HG02938 (cell line): ENCODE measurements at regions not wholly inside any gene's neighbourhood (a gene's known extent, or its start where the extent isn't known, plus 50 kb on each side); places are given as distances from the start of the nearest gene placed in this dataset.
"Not testable (repeated sequence)": the region's sequence is repeated elsewhere in the genome, so short reads cannot be mapped to it uniquely, and the experiment has no call there.

ENCODE experiments used
- ATAC-seq: cut with Tn5 transposase; IDR thresholded peaks from one replicate; pipeline ENCODE4 v1.9.1; 2021; ENCODE audit warnings: mild to moderate bottlenecking, moderate library complexity; ENCODE audit not compliant: unreplicated experiment

DNA sequence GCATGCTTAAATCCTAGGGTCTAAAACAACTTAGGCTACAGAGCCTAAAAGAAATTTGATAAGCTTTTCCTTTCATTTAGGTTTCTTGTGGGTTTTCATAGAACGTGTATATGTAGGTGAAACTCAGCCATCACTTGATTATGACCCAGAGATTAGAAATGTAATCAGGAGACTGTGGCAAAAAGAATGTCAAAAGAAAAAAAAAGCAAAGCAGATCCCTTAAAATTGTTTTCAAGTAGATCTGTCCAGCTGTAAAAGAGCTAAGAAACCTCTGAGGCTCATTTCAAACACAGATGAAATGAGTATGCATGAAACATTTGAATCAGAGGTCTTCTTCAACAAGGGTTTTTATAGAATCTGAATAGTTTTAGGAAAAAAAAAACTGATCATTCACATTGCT, 341.3 kb upstream of the PRDM1 start:
- no peak for ATAC-seq

DNA sequence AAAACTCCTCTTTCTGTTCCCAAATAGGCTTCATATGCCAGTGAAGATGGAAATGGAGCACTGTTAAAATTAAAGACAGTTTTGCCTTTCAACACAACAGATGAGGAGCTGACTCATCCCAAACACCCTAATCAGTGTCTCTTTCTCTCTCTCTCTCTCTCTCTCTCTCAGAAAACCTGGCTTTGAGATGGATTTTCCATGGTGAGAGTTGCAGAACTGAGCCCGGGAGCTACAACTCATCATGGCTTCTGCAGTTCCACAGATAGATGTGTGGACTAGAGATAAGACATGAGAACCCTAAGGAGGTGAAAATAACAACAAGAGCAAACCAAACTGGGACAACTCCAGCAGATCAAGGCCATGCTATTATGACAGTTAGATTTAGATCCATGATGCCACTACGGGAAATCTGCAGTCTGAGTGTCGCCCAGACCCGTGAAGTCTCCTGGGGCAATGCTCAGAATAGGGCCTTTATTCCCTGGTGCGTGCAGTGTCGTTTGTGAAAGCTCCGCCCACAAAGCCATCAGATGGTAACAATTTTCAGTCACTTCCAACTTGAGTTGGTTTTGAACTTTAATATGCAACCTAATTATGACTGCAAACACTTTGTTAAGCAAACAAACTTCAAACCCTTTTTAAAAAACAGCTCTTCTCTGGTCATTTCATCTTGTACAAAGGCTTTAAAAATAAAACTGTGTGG, 338.2 kb upstream of the PREP start:
- no peak for ATAC-seq

DNA sequence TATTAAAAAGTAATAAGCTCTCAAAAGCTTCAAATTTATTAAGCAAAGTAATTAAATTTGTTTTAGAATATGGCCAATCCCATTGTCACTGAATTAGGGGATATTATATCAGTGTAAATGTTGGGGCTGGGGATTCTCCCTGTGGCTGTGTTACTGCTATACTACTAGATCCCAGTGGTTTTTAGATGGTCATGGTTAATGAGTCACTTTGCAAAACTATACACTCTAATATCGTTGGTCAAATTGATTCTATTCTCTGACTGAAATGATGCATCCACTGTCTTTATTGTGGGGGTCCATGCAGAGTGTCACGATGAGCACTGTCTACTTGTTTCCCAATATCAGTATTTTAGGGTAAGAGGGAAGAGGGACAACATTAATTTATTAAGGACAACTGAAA, 336.9 kb upstream of the PREP start:
- no peak for ATAC-seq

DNA sequence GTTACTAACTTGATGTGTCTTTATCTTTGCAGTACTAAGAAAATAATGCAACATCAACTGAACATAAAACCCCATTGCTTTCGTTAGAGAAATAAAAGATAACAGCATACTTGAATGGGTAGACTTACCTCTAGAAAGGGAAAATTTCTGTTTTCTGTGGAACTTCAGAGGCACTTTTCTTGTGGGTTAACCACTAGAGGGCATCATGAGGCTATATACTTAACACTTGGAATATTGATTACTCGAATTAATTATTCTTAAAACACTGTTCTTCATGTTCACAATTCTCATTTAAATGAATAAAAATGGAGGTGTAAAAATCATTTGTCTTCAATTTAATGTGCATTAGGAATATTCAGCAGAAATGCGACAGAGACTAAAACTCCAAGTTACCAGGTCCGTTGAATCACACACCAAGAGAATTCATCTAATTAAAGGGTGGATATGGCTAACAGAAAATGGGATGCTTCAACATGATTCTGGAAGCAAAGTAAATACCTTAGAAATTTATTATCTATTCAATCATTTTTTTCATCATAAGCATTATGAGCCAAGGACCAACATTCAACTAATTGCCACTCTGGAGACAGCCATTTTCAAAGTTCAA, 330.8 kb upstream of the PREP start:
- no peak for ATAC-seq

DNA sequence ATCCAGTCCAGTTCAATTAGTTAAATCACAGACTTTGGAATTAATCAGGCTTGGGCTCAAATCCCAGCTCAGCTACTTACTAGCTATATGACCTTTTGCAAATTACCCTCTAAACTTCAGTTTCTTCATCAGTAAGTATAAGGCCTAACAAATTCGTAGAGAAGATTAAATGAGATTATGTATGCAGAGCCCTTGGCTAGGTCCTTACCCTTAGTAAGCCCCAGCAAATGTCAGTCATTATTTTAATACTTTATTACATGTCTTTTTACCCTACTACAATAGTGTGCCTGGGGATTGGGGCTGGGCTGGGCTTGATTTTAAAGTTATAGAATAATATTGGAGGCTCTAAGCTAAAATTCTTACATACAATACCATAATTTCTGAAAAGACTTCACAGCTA, 326.1 kb upstream of the PREP start:
- ATAC-seq: no peak

DNA sequence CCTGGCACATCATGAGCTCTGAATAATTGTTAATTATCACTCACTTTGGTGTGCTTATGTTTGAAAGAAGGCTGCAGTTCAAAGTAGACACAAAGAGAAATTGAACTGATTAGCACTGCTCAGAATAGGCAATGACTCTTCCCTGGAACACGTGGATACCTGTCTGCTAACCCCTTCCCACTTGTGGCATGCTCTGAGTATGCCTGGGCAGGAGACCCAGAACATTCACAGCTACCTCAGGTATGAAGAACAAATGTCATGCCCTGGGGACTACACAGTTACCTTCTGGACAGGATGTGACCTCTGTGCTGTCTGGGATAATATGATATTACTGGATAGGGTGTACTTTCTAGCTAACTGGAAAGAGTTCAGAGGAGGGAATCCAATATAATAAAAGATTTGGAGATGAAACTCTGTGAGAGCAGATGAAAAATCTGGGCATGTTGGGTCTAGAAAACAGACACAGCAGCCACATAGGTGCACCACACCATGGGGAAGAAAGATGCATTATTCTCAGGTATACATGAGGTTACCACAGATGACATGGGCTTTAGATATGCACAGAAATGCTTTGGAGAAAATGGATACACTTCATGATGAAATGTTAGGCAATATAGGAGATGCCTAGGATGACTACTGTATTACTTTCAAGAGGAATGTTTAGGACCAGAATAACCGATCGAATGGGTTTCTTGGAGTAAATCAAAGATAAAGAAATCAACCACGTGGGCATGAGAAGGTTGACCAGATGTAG, 324.2 kb upstream of the PREP start:
- ATAC-seq: no peak

DNA sequence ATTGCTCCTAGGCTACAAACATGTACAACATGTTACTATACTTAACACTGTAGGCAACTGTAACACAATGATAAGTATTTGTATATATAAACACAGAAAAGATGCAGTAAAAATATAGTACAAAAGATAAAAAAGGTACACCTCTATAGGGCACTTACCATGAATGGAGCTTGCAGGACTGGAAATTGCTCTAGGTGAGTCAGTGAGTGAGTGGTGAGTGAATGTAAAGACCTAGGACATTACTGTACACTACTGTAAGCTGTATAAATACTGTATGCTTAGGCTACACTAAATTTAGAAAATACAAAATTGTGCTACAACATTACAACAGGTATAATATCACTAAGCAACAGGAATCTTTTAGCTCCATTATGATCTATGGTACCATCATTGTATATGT, 312.0 kb upstream of the PREP start:
- ATAC-seq: no peak

DNA sequence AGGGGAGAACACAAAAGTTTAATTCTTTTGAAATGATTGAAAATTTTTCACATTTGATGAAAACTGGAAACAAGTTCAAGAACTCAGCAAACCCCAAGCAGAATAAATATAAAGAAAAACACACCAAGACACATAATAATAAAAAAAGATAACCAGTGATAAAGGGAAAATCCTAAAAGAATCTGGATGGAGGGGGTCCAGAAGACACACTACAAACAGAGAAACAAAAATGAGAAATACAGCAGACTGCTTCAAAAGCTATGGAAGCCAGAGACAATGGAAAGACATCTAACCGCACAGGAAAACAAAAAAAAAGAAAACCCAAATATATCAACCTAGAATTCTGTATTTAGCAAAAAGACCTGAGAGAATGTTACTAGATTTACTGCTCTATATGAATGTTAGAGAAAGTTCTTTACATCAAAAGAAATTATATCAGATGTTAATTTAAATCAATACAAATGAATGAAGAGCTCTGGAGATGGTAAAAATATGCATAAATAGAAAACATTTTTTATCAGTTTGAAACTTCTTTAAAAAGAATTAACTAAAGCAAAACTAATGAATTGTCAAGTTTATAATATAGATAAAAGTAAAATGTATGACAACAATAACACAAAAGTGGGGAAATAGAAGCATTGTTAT, 310.7 kb upstream of the PREP start:
- no peak for ATAC-seq

DNA sequence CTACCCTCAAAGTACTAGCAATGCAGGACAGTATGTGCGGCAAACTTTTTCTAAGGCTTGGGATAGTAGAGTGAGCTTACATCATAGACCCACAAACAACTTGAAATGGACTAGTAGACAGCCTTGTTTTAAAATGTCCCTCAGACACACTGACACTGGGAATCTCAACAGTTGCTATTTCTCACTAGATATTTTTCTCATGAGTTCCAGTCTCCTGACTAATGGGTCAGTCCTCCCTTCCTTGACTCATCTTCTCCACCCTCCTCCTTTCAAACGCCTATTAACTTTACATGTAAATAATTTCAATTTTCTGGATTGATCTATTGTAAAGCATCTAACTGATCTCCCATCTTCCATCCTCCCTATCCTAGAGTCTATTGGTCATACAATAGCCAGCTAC, 308.3 kb upstream of the PREP start:
- no peak for ATAC-seq

DNA sequence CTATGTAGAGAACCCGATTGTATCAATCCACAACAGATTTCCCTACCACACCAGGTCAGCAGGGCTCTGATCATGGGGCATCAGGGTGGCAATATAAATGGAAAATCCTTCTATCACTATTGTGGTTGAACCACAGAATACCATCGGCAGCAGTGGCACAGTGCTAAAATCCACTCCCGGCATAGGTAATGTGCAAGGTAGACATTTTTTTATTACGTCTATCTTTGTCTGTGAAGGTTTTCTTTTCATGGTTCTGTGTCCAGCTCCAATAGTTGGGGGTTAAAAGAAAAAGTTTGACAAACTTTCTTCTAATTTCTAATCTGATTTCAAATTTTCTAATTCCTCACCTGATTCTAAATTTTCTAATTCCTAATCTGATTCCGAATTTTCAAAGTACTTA, 302.7 kb upstream of the PREP start:
- ATAC-seq: no peak

DNA sequence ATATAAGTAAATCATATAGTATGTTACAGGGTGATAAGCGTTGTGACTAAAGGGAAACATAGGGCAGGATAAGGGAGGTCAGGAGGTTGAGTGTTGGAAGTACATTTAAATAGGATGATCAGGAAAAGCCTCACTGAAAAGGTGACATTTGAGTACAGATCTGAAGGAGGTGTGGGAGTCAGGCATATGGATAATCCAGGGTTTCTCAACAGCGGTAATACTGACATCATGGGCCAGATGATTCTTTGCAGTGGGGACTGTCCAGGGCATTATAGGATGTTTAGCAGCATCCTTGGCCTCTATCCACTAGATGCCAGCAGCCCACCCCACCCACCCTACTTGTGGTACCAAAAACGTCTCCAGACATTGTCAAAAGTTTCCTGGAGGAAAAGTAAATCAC, 292.6 kb upstream of the PREP start:
- no peak for ATAC-seq

DNA sequence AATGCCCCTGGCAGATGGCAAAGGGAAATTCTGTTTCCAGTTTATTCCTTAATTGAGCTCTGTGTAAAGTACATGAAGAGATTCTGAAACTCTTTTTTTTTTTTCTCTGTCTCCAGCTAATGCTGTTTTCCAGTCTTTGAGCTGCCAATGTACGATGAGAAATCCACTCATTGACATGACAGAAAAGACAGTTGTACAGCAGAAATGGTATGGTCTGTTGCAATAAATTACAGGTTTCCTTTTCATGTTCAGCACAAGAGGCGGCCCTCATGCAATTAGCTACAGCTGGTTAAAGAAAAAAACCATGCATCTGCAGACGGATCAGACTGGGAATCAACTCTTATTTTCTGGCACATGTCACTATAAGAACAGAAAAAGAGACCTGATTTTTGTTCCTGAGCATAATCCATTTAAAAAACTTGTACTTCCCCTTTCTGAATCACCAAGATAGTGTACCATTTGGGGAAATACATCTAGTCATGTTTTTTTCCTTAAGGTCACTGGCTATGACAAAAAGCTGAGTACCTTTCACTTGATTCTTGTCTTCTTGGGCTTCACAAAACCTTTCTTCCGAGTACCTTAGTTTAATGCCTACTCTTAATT, 289.8 kb upstream of the PREP start:
- ATAC-seq: no peak

DNA sequence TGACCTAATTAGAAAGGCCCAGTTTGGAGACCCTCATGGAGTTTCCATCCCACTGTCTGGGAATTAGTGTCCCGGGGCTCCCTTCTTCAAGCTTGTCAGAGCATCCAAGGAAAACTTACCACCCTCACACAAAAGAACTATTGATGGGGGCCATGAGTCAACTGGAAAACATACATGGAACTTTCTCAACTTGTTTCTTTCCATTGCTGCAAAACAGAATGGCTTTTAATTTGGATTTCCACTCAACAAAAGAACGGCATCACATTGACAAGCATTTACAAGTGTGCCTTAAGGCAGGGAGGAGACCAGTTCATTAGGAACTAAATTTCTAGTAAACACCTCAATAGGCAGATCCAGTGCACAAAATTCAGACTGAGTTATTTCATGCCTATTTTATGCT, 289.1 kb upstream of the PREP start:
- no peak for ATAC-seq

DNA sequence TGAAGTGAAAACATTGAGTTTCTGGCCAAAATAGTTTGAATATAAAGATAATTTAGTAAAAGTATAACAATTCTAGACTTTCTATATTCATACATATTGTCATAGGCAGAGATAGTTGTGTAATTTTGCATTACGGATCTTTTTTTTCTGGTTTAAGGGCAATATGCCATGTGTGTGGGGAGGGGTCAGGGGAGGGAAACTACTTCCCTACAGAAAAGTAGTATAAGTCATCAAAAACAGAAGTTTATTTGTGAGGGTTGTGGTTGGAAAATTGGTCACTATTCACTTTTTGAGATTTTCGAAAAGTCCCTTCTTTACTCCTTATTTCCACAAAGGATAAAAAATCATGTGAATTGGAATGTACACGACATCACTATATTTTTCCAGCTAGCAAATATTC, 288.2 kb upstream of the PREP start:
- no peak for ATAC-seq

DNA sequence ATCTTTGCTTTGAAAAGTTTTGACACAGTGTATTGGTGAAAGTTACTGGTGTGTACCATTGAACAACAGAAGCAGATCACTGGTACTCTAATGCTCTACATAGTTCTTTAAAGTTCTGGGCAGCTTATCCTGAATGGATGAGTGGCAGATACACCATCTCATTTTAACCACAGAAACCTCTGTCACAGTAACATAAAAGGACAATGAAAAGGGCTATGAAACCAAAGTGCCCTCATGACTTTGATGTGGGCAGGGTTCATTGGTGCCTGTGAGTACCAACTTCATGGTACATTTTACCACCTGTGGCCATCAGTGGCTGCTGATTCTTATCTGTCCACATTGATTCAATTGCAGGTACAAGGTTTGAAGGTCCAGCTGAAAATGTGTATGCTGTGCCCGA, 285.7 kb upstream of the PREP start:
- ATAC-seq: no peak

DNA sequence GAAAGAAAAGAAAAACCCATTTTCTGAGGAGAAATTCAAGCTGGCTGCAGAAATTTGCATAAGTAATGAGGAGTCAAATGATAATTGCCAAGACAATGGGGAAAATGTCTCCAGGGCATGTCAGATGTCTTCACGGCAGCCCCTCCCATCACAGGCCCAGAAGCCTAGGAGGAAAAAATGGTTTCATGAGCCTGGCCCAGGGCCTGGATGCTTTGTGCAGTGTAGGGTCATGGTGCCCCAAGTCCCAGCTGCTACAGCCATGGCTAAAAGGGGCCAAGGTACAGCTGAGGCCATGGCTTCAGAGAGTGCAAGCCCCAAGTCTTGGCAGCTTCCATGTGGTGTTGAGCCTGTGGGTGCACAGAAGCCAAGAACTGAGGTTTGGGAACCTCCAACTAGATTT, 283.9 kb upstream of the PREP start:
- ATAC-seq: not testable (repeated sequence)

DNA sequence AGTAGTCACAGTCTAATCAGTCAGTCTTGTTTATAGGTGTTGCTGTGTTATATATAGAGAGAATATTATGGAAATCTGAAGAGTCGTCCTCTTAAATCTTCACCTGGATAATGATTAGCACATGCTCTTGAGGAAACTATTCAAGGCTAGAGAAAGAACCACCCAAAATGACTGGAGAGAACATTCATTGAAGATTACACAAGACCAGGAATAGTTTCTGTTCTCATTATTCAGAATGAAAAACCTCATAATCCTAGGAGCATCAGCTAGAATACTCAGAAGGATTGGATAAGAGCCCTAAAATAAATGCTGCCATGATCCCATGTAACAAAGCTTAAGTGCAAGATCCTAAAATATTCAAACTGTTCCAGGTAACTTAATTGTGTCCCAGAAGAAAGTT, 278.2 kb upstream of the PREP start:
- ATAC-seq: no peak

DNA sequence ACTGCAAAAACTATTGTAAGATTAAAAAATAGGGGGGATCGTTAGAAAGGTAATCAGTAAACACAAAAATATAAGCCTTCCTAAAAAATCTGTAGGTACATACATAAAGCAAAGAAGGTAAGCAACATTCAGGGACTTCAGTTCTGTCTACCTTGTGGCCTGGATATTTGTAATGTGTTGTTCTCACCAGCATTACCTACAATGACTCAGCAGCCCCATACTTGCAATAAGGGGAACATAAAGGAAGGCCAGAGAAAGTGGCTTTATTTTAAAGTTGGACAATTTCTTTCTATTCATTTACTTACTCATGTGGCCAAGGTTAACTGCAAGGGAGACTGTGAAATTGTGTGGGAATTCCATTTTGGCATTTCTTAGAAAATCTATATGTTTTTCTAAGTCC, 277.2 kb upstream of the PREP start:
- ATAC-seq: no peak

DNA sequence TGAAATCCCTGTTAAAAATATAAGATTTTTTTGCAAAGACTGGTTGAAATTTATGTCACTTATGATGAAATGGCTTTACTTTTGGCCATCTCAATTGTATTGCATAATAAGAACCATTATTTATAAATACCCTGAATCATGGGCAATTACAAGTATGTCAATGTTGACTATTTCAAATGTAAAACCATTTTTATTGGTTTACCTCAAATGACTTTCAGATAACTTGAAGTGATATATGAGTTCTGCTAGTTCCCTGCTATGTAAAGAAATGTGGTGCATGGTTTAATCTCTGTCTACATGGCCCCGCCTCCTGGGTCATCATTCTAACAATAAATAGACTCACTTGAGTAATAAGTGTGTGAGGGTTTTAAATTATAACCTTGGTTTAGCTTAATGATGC, 275.6 kb upstream of the PREP start:
- ATAC-seq: no peak

DNA sequence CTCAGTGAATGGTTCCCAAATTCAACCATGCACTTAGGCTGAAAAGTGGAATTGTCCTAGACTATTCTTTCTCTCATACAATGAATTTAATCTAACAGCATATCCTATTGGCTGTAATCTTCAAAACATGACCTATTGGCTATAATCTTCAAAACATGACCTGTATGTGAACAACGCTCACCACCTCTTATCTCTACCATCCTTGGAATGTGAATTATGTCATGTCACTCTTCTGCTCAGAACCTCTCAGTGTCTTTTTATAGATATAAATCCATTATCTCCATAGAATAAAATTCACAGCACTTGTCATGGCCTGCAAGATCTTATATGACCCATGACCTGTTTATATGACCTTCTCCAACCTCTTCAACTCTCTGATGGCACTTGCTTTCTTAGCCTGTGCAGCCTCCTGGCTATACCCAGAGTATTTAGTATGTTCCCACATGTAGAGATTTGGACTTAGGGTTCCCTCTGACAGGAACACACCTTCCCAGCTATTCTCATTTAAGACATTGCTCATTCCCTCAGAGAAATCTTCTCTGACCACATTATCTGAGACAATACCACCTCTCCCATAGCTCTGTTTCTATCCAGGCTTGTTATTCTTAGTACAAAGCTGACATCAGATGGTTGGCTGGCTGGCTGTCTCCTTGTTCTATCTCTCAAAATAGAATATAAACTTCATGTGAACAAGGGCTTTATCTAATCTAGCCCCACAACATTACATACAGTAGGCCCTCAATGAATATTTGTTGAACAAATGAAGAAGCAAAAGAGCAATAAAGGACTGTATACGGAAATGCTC, 275.0 kb upstream of the PREP start:
- ATAC-seq: no peak

DNA sequence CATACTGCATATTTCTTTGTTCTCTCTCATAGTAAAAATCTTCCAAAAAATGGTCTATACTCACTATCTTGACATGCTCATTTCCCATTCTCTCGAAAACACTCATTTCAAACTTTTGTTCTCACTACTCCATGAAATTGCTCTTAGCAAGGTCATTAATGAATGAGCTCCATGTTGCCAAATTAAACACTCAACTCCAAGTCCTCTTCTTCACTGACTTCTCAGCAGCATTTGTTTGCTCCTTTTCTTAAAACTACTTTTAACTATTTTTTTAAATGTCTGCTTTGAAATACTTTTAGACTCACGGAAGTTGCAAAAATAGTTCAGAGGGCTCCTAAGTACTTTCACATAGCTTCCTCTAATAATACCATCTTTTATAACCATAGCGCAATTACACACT, 274.0 kb upstream of the PREP start:
- no peak for ATAC-seq
